K562 (cell line): ENCODE measurements at regions not wholly inside any gene's neighbourhood (a gene's known extent, or its start where the extent isn't known, plus 50 kb on each side); places are given as distances from the start of the nearest gene placed in this dataset.

Experiments used
- BCL6 ChIP-seq: fragments of 250-450 bp; sonication (Bioruptor Pico); IDR thresholded peaks from 2 replicates; pipeline ENCODE4 v1.4.0; 2020
- CBFA2T2 ChIP-seq: fragments of 450-650 bp; conservative IDR thresholded peaks from 2 replicates; pipeline ENCODE4 v1.6.1; 2017; ENCODE audit warnings: mild to moderate bottlenecking
- CTBP1 ChIP-seq: fragments of 450-650 bp; IDR thresholded peaks from 2 replicates; pipeline ENCODE4 v1.6.1; 2016; ENCODE audit warnings: borderline replicate concordance
- DLX4 ChIP-seq: fragments of 250-450 bp; sonication (Bioruptor Pico); IDR thresholded peaks from 2 replicates; pipeline ENCODE4 v1.6.1; 2021; ENCODE audit warnings: mild to moderate bottlenecking
- NFXL1 ChIP-seq: fragments of 450-650 bp; formaldehyde crosslinking; IDR thresholded peaks from 2 replicates; pipeline ENCODE4 v1.4.0; 2021; ENCODE audit warnings: mild to moderate bottlenecking
- PBX2 ChIP-seq, 2 experiments: IDR thresholded peaks in 1 of 2; conservative IDR thresholded peaks in 1 of 2; 2 replicates each; pipeline ENCODE4 v1.6.1; 2016; ENCODE audit warnings: low read depth in 2 of 2, mild to moderate bottlenecking in 1 of 2, missing compliant biosample characterization in 1 of 2, missing genetic modification characterization in 1 of 2, moderate library complexity in 1 of 2
- STAT6 ChIP-seq: sonication (generic); formaldehyde crosslinking; IDR thresholded peaks from 2 replicates; pipeline ENCODE4 v1.8.1; 2023; ENCODE audit warnings: mild to moderate bottlenecking, missing genetic modification reagents
- TARDBP ChIP-seq: fragments of 450-650 bp; IDR thresholded peaks from 2 replicates; pipeline ENCODE4 v1.6.1; 2016
- ZNF239 ChIP-seq: fragments of 250-450 bp; sonication (Bioruptor Pico); IDR thresholded peaks from 2 replicates; pipeline ENCODE4 v1.4.0; 2020; ENCODE audit warnings: mild to moderate bottlenecking
- ZNF57 ChIP-seq: fragments of 450-650 bp; formaldehyde crosslinking; IDR thresholded peaks from 2 replicates; pipeline ENCODE4 v1.4.0; 2020; ENCODE audit warnings: mild to moderate bottlenecking, moderate library complexity
- ZNF707 ChIP-seq: fragments of 250-450 bp; sonication (Bioruptor Pico); conservative IDR thresholded peaks from 2 replicates; pipeline ENCODE4 v1.8.0; 2022; ENCODE audit warnings: inconsistent platforms, mild to moderate bottlenecking, moderate library complexity
- TF ChIP-seq, protein P1 (sequence below): fragments of 450-650 bp; conservative IDR thresholded peaks from 2 replicates; pipeline ENCODE4 v1.6.1; 2016; ENCODE audit warnings: missing genetic modification characterization, low read depth, mild to moderate bottlenecking, control low read depth, missing compliant biosample characterization
- TF ChIP-seq, protein P2 (sequence below), 2 experiments: fragments of 200-800 bp in 1 of 2; sonication (Bioruptor generic) in 1 of 2; sonication (generic) in 1 of 2; formaldehyde crosslinking in 1 of 2; IDR thresholded peaks in 1 of 2; conservative IDR thresholded peaks in 1 of 2; 2 replicates each; pipeline versions ENCODE4 v1.5.0 to v1.6.1; 2016 to 2020; ENCODE audit warnings: missing compliant biosample characterization in 1 of 2, missing genetic modification characterization in 1 of 2, missing genetic modification reagents in 1 of 2
- TF ChIP-seq, protein P3 (sequence below), 3 experiments: IDR thresholded peaks in 2 of 3; conservative IDR thresholded peaks in 1 of 3; 2 replicates each; pipeline ENCODE4 v1.5.1; 2011 to 2012; ENCODE audit warnings: low read length in 3 of 3, mild to moderate bottlenecking in 3 of 3, control low read depth in 2 of 3, improper control_type of control experiment in 1 of 3, inconsistent platforms in 1 of 3, low read depth in 1 of 3, mixed read lengths in 1 of 3, moderate library complexity in 1 of 3; ENCODE audit not compliant: insufficient read depth in 2 of 3

DNA sequence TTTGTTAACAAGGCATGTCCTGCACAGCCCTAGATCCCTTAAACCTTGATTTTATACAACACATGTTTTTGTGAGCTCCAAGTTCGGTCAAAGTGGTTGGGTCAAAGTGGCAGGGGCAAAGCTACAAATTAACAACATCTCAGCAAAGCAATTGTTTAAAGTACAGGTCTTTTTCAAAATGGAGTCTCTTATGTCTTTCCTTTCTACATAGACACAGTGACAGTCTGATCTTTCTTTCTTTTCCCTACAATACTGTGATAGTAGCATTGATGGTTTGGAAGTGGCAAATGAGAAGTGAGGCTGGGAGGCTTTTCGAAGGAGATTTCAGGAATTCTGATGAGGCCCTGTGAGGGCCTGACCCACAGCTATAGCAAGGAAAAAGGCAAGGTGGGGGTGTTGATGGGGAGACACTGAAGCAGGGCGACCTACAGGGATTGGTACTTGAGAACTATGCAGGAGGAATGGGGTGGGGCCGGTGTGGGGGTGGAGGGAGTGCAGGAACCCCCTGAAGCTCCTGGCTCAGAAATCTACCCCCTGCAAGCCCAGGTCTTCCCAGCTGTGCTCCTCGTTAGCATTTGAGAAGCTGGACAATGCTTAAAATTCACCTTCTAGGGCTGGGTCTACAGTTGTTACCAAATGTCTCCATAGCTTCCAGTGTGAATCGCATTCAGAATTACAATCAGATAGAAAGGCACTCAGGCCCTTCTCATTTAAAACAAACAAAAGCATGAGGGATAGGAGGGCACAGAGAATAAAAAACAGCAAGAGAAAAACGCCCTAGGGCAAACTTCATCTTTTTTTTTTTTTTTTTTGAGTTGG, 102.6 kb upstream of the PPM1J start (continued):
- TF ChIP-seq, protein P1, sequence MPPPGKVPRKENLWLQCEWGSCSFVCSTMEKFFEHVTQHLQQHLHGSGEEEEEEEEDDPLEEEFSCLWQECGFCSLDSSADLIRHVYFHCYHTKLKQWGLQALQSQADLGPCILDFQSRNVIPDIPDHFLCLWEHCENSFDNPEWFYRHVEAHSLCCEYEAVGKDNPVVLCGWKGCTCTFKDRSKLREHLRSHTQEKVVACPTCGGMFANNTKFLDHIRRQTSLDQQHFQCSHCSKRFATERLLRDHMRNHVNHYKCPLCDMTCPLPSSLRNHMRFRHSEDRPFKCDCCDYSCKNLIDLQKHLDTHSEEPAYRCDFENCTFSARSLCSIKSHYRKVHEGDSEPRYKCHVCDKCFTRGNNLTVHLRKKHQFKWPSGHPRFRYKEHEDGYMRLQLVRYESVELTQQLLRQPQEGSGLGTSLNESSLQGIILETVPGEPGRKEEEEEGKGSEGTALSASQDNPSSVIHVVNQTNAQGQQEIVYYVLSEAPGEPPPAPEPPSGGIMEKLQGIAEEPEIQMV: peak; percentile 73; the same call in 1 of the 2 replicates
- peak; percentile 52; the same call in 1 of the 2 replicates for TF ChIP-seq ZNF239
- TF ChIP-seq, protein P2, sequence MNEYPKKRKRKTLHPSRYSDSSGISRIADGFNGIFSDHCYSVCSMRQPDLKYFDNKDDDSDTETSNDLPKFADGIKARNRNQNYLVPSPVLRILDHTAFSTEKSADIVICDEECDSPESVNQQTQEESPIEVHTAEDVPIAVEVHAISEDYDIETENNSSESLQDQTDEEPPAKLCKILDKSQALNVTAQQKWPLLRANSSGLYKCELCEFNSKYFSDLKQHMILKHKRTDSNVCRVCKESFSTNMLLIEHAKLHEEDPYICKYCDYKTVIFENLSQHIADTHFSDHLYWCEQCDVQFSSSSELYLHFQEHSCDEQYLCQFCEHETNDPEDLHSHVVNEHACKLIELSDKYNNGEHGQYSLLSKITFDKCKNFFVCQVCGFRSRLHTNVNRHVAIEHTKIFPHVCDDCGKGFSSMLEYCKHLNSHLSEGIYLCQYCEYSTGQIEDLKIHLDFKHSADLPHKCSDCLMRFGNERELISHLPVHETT (CRISPR knock-in tag; conservative IDR thresholded peaks at IDR 0.05 in 1 of 2, IDR thresholded peaks at IDR 0.05 in 1 of 2): peak in 1 of 2 experiments; percentile 45; a peak in 1 of 4 replicates
- no peak for TF ChIP-seq TARDBP
- TF ChIP-seq DLX4 (CRISPR knock-in tag): 0 out of 2 replicates have a peak, but pooled peaks have one; percentile 17
- no peak for TF ChIP-seq CTBP1
- no peak for TF ChIP-seq ZNF707 (CRISPR knock-in tag)
- TF ChIP-seq NFXL1 (CRISPR knock-in tag): 0 out of 2 replicates have a peak, but pooled peaks have one; percentile 46
- no peak for TF ChIP-seq STAT6 (CRISPR knock-in tag)
- TF ChIP-seq ZNF57 (CRISPR knock-in tag): no peak
- TF ChIP-seq BCL6 (CRISPR knock-in tag): peak; percentile 43; the same call in 1 of the 2 replicates
- TF ChIP-seq, protein P3, sequence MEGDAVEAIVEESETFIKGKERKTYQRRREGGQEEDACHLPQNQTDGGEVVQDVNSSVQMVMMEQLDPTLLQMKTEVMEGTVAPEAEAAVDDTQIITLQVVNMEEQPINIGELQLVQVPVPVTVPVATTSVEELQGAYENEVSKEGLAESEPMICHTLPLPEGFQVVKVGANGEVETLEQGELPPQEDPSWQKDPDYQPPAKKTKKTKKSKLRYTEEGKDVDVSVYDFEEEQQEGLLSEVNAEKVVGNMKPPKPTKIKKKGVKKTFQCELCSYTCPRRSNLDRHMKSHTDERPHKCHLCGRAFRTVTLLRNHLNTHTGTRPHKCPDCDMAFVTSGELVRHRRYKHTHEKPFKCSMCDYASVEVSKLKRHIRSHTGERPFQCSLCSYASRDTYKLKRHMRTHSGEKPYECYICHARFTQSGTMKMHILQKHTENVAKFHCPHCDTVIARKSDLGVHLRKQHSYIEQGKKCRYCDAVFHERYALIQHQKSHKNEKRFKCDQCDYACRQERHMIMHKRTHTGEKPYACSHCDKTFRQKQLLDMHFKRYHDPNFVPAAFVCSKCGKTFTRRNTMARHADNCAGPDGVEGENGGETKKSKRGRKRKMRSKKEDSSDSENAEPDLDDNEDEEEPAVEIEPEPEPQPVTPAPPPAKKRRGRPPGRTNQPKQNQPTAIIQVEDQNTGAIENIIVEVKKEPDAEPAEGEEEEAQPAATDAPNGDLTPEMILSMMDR (IDR thresholded peaks at IDR 0.05 in 2 of 3, conservative IDR thresholded peaks at IDR 0.05 in 1 of 3; ENCODE audit: insufficient read depth in 2 of 3, low read depth in 1 of 3, low read length in 3 of 3): no peak
- TF ChIP-seq PBX2 (CRISPR knock-in tag; IDR thresholded peaks at IDR 0.05; ENCODE audit: low read depth): no peak
- TF ChIP-seq PBX2 (tag; conservative IDR thresholded peaks at IDR 0.05; ENCODE audit: low read depth): 0 out of 2 replicates have a peak, but pooled peaks have one; percentile 6
- TF ChIP-seq CBFA2T2: no peak
